Neural crest cell (in vitro differentiated cells): ENCODE measurements at regions not wholly inside any gene's neighbourhood (a gene's known extent, or its start where the extent isn't known, plus 50 kb on each side); places are given as distances from the start of the nearest gene placed in this dataset.

Experiments used
- DNase-seq: peaks from one replicate; pipeline ENCODE4 v3.0.0; 2021; ENCODE audit warnings: low read depth, mixed read lengths, low spot score
- H3K27ac Mint-ChIP-seq: one replicate; pipeline ENCODE4 v1.8.0; 2021; ENCODE audit warnings: mild to moderate bottlenecking, mixed read lengths; ENCODE audit not compliant: unreplicated experiment
- H3K27me3 Mint-ChIP-seq: 2 replicates; pipeline ENCODE4 v1.8.0; 2021; ENCODE audit warnings: low read depth, mild to moderate bottlenecking, mixed read lengths
- H3K36me3 Mint-ChIP-seq: 2 replicates; pipeline ENCODE4 v1.8.0; 2021; ENCODE audit warnings: low read depth, mild to moderate bottlenecking, mixed read lengths
- H3K4me1 Mint-ChIP-seq: 2 replicates; pipeline ENCODE4 v1.8.0; 2021; ENCODE audit warnings: mixed read lengths
- H3K4me3 Mint-ChIP-seq: one replicate; pipeline ENCODE4 v1.8.0; 2021; ENCODE audit warnings: mild to moderate bottlenecking, mixed read lengths
- H3K9me3 Mint-ChIP-seq: 2 replicates; pipeline ENCODE4 v1.8.0; 2021; ENCODE audit warnings: mixed read lengths
- CTCF ChIP-seq: fragments of 200-600 bp; sonication (generic); conservative IDR thresholded peaks from 2 replicates; pipeline ENCODE4 v1.5.0; 2021; ENCODE audit warnings: antibody characterized with exemption, mild to moderate bottlenecking

GRCh38 chr4:111537871-111538270 lies 607.4 kb upstream of the FAM241A start:
- Mint-ChIP-seq H3K9me3 (no peaks in the 10 kb centered on the region), H3K27ac (no peak overlapping the region), H3K4me3 (no peak overlapping the region), H3K4me1 (no peaks in the 10 kb centered on the region), H3K36me3 (no peaks in the 10 kb centered on the region), H3K27me3 (no peaks in the 10 kb centered on the region)
- no peak for TF ChIP-seq CTCF
- DNase-seq: no peak

DNA sequence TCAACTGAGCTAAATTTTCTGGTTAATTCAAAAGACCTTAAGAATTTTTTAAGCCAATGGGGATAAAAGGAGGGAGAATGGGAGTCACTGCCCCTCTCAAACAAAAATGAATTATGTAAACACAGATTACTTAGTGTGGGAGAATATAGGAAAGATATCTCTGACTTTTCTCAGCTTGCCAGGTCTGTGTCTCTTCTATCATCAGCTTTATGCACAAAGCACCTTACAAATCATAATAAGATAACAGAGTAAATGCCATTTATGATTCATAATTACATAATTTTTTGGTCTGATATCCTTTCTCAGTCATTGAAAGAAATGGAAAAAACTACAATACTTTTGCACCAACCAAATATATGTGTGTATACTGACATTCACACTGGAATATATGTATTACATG lies 604.6 kb upstream of the FAM241A start:
- no peak for TF ChIP-seq CTCF
- Mint-ChIP-seq H3K27me3 (no peaks in the 10 kb centered on the region), H3K4me1 (no peaks in the 10 kb centered on the region), H3K36me3 (no peaks in the 10 kb centered on the region), H3K27ac (no peak overlapping the region), H3K4me3 (no peak overlapping the region), H3K9me3 (no peaks in the 10 kb centered on the region)
- DNase-seq: no peak

GRCh38 chr4:111542056-111542455 lies 603.2 kb upstream of the FAM241A start:
- no peak for TF ChIP-seq CTCF
- Mint-ChIP-seq H3K4me3 (no peak overlapping the region), H3K36me3 (no peaks in the 10 kb centered on the region), H3K9me3 (no peaks in the 10 kb centered on the region), H3K4me1 (no peaks in the 10 kb centered on the region), H3K27ac (no peak overlapping the region), H3K27me3 (no peaks in the 10 kb centered on the region)
- no peak for DNase-seq

DNA sequence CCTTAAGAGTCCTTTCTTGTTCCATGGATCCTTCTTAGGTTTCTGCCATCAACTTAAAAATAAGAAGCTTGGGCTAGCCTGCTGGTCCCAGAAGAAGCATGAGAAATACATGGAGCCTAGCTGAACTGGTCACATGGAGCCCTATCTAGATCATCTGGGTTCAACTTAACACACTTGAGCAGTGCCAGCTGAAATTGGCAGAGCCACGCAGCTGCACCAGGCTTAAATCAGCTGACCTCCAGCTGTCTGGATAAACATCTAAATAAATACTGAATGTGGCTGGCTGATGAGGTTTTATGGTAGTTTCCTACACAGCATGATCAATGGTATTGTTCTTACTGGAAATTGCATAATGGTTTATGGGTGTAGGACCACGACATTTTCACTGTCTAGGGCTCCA lies 598.4 kb upstream of the FAM241A start:
- no peaks in the 10 kb centered on the region for H3K9me3 Mint-ChIP-seq
- TF ChIP-seq CTCF: no peak
- DNase-seq: no peak
- H3K4me3 Mint-ChIP-seq: no peak overlapping the region
- no peaks in the 10 kb centered on the region for H3K36me3 Mint-ChIP-seq
- no peaks in the 10 kb centered on the region for H3K4me1 Mint-ChIP-seq
- no peak overlapping the region for H3K27ac Mint-ChIP-seq
- H3K27me3 Mint-ChIP-seq: no peaks in the 10 kb centered on the region

DNA sequence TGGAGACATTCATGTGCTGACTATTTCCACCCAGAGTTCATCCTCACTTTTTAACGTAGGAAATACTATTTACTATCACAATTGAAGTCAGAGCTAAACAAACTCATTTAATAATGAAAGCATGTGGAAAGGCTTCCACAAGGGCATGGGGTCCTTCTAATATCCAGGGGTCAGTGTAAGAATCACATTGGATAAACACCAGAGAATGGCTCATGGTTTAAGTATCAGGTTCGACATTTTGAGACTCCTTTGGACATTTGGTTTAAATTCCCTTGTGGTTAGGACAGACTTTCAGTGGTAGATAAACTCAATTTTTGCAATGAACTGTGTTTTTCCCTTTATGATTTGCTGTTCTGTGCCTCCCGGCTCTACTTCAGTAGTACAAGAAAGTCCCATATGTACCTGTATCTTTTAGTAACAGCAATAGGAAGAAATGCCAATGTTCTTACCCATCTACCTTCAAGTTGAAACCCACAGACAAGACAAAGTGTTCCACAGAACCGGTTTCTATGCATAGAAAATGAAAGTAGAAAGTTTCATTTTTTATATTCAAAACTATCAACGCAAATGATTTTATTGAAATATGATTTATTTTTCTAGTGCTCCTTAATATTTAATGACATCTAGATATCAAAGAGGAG lies 589.0 kb upstream of the FAM241A start:
- H3K9me3 Mint-ChIP-seq: peaks cover 8% of the 10 kb centered on the region
- TF ChIP-seq CTCF: no peak

More for the DNA sequence above, 589.0 kb upstream of the FAM241A start:
- Mint-ChIP-seq H3K4me1 (no peaks in the 10 kb centered on the region), H3K27me3 (no peaks in the 10 kb centered on the region), H3K36me3 (peaks cover 4% of the 10 kb centered on the region), H3K27ac (no peak overlapping the region), H3K4me3 (no peak overlapping the region)
- DNase-seq: no peak
